DOHH2 (cell line): ENCODE measurements at regions not wholly inside any gene's neighbourhood (a gene's known extent, or its start where the extent isn't known, plus 50 kb on each side); places are given as distances from the start of the nearest gene placed in this dataset.

Source experiments
- H3F3A ChIP-seq: fragments of 200-600 bp; sonication (generic), shearing (Covaris generic); 2 replicates; pipeline ENCODE4 v1.6.0; 2016; ENCODE audit warnings: antibody characterized with exemption, mild to moderate bottlenecking; ENCODE audit not compliant: control insufficient read depth, insufficient read depth
- H3K27ac ChIP-seq: fragments of 200-600 bp; sonication (generic); 2 replicates; pipeline ENCODE4 v1.5.1; 2014; ENCODE audit warnings: low read depth, mild to moderate bottlenecking, low read length, moderate library complexity
- H3K27me3 ChIP-seq: fragments of 200-600 bp; sonication (generic); 2 replicates; pipeline ENCODE4 v1.6.1; 2014; ENCODE audit warnings: mild to moderate bottlenecking, low read length, mixed read lengths; ENCODE audit not compliant: control insufficient read depth
- H3K36me3 ChIP-seq: fragments of 200-600 bp; sonication (generic); 2 replicates; pipeline ENCODE4 v1.6.1; 2014; ENCODE audit warnings: mild to moderate bottlenecking, low read length, moderate library complexity, mixed read lengths; ENCODE audit not compliant: control insufficient read depth
- H3K4me1 ChIP-seq: fragments of 200-600 bp; sonication (generic); 2 replicates; pipeline ENCODE4 v1.6.1; 2014; ENCODE audit warnings: mild to moderate bottlenecking, low read length, mixed read lengths; ENCODE audit not compliant: control insufficient read depth
- H3K4me2 ChIP-seq: fragments of 200-600 bp; sonication (generic); 2 replicates; pipeline ENCODE4 v1.6.0; 2014; ENCODE audit warnings: mild to moderate bottlenecking, low read length, moderate library complexity
- H3K4me3 ChIP-seq: fragments of 200-600 bp; sonication (generic); 2 replicates; pipeline ENCODE4 v1.5.1; 2014; ENCODE audit warnings: mild to moderate bottlenecking, low read length, mixed read lengths
- H3K79me2 ChIP-seq: fragments of 200-600 bp; sonication (generic); 2 replicates; pipeline ENCODE4 v1.6.1; 2014; ENCODE audit warnings: mild to moderate bottlenecking, low read length, mixed read lengths; ENCODE audit not compliant: control insufficient read depth
- H3K9me2 ChIP-seq: fragments of 200-600 bp; sonication (generic); replicated peaks from 2 replicates; pipeline ENCODE4 v1.6.1; 2014; ENCODE audit warnings: mild to moderate bottlenecking, low read length, mixed read lengths; ENCODE audit not compliant: control insufficient read depth
- H3K9me3 ChIP-seq: fragments of 200-600 bp; sonication (generic); 2 replicates; pipeline ENCODE4 v1.6.1; 2014; ENCODE audit warnings: antibody characterized with exemption, low read length, mixed read lengths; ENCODE audit not compliant: control insufficient read depth, insufficient read depth
- H4K20me1 ChIP-seq: fragments of 200-600 bp; sonication (generic); 2 replicates; pipeline ENCODE4 v1.6.0; 2014; ENCODE audit warnings: low read depth, mild to moderate bottlenecking, antibody characterized with exemption, low read length, moderate library complexity; ENCODE audit not compliant: control insufficient read depth, insufficient read depth
- CTCF ChIP-seq: fragments of 200-600 bp; sonication (generic); IDR thresholded peaks from one replicate; pipeline ENCODE4 v1.5.1; 2014; ENCODE audit warnings: antibody characterized with exemption, mild to moderate bottlenecking, low read depth, low read length; ENCODE audit not compliant: poor library complexity, severe bottlenecking
- EZH2phosphoT487 ChIP-seq: fragments of 200-600 bp; sonication (generic); IDR thresholded peaks from 2 replicates; pipeline ENCODE4 v1.6.1; 2017; ENCODE audit warnings: borderline replicate concordance, mild to moderate bottlenecking, antibody characterized with exemption, low read length, moderate library complexity, mixed read lengths

DNA sequence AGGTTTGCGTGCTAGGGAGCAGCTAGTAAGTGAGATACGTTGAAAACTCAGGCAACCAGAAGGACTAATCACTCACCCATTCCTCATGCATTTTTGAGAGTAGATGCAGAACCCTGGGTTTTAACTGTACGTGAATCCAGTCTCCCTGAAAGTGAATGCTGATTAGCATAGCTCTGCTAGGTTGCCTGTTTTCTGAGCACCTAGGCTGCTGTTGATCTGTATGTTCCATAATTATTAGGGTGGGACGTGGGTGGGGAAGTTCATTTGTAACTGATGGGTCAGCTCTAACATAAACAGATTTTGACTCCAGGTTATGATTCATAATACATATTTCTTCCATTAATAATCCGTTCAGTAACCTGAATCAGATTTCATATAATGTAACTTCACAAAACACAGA is 379.0 kb upstream of the FANCL start:
- Histone ChIP-seq H3K4me1 (no peaks in the 10 kb centered on the region), H3K9me2 (no peaks in the 10 kb centered on the region), H3K4me2 (no peak overlapping the region), H3F3A (no peaks in the 10 kb centered on the region), H4K20me1 (no peaks in the 10 kb centered on the region), H3K36me3 (no peaks in the 10 kb centered on the region), H3K9me3 (no peaks in the 10 kb centered on the region), H3K27ac (no peak overlapping the region), H3K4me3 (no peak overlapping the region), H3K79me2 (no peaks in the 10 kb centered on the region), H3K27me3 (peaks cover 2% of the 10 kb centered on the region; the same call in 1 of the 2 replicates)
- TF ChIP-seq CTCF: no peak

- TF ChIP-seq CTCF (no peak), EZH2phosphoT487 (no peak)
- H4K20me1 ChIP-seq: no peaks in the 10 kb centered on the region
- H3K27ac ChIP-seq: no peak overlapping the region
- H3K27me3 ChIP-seq: peaks cover 2% of the 10 kb centered on the region; the same call in 1 of the 2 replicates
- H3K4me3 ChIP-seq: no peak overlapping the region
- H3K4me2 ChIP-seq: no peak overlapping the region
- H3K9me3 ChIP-seq: no peaks in the 10 kb centered on the region
- H3K79me2 ChIP-seq: no peaks in the 10 kb centered on the region
- no peaks in the 10 kb centered on the region for H3K9me2 ChIP-seq
- H3K36me3 ChIP-seq: no peaks in the 10 kb centered on the region
- H3K4me1 ChIP-seq: no peaks in the 10 kb centered on the region
- no peaks in the 10 kb centered on the region for H3F3A ChIP-seq
Observed at GRCh38 chr2:58616961-58617360, 375.8 kb upstream of the FANCL start.

- no peaks in the 10 kb centered on the region for H3K4me1 ChIP-seq
- H3K9me3 ChIP-seq: no peaks in the 10 kb centered on the region
- H3K4me3 ChIP-seq: no peak overlapping the region
- TF ChIP-seq CTCF (no peak), EZH2phosphoT487 (no peak)
- peaks cover 2% of the 10 kb centered on the region; the same call in 1 of the 2 replicates for H3K27me3 ChIP-seq
- H3K36me3 ChIP-seq: no peaks in the 10 kb centered on the region
- H3K79me2 ChIP-seq: no peaks in the 10 kb centered on the region
- H3K4me2 ChIP-seq: no peak overlapping the region
- no peaks in the 10 kb centered on the region for H4K20me1 ChIP-seq
- H3F3A ChIP-seq: no peaks in the 10 kb centered on the region
- H3K9me2 ChIP-seq: no peaks in the 10 kb centered on the region
- H3K27ac ChIP-seq: no peak overlapping the region
Observed at GRCh38 chr2:58614219-58614618, 373.1 kb upstream of the FANCL start.

DNA sequence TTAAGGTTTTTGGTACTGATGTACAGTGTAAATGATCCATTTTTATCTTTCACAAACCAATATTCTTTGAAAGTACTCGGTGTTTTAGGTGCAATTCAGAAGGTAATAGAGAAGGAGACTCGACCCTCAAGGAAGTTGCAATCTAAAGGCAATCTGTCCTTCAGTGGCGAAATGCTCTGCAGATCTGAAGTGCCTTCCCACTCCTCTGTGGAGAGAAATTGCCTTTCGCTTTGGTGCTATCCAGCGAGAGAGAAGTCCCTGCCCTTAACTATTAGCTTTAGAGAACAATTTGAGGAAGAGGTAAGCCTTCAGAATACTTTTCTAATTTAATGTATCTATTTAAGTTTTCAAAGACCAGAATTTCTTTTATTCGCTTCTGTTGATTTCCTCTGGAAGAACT is 371.8 kb upstream of the FANCL start:
- no peak overlapping the region for H3K4me2 ChIP-seq
- no peaks in the 10 kb centered on the region for H3K9me2 ChIP-seq
- H3F3A ChIP-seq: no peaks in the 10 kb centered on the region
- no peaks in the 10 kb centered on the region for H3K4me1 ChIP-seq
- no peaks in the 10 kb centered on the region for H3K9me3 ChIP-seq
- TF ChIP-seq EZH2phosphoT487: no peak
- TF ChIP-seq CTCF: no peak
- no peaks in the 10 kb centered on the region for H3K36me3 ChIP-seq
- no peaks in the 10 kb centered on the region for H3K79me2 ChIP-seq
- no peaks in the 10 kb centered on the region for H4K20me1 ChIP-seq
- peaks cover 2% of the 10 kb centered on the region; the same call in 1 of the 2 replicates for H3K27me3 ChIP-seq
- H3K4me3 ChIP-seq: no peak overlapping the region
- no peak overlapping the region for H3K27ac ChIP-seq
